CD4-positive, alpha-beta T cell treated with Interleukin-6 at 100 ng/mL for 8 hours (primary cell): ENCODE measurements at regions not wholly inside any gene's neighbourhood (a gene's known extent, or its start where the extent isn't known, plus 50 kb on each side); places are given as distances from the start of the nearest gene placed in this dataset.

Experiments used
- DNase-seq: peaks from one replicate; pipeline ENCODE4 v3.0.0-alpha.2; 2020; ENCODE audit warnings: mixed read lengths, low spot score

- DNase-seq = no peak
Measured at GRCh38 chr5:68452286-68452685, 236.7 kb downstream of the PIK3R1 start.

DNA sequence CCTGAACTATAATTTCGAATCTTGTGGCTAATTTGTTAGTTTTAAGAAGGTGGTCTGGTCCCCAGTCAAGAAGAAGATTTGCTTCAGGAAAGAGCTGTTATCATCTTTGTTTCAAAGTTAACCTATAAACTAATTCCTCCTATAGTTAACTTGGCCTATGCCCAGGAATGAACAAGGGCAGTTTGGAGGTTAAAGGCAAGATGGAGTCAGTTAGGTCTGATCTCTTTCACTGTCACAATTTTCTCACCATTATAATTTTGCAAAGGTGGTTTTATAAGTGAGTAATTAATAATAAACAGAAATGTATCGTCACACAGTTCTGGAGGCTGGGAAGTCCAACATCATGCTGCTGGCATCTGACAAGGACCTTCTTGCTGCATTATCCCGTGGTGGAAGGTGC, 238.6 kb downstream of the PIK3R1 start:
- DNase-seq = no peak

GRCh38 chr5:68454766-68455165, 239.2 kb downstream of the PIK3R1 start:
- no peak for DNase-seq

DNA sequence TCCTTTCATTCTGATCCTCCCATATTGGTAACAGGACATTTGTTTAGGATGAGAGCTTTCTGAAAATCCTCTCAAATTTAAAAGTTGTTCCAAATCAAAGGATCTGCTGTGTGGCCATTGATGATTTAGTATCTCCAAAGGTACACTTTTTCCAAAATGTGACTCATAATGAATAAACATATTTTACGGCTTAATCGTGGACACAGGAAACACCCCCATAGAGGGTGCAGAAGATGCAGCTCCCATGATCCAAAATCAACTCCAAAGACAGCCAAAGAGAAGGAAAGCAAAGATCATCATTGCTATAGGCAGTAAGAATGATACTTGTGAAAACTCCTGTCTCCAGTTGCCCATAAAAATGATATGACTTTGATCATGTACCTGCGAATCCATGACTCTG, 239.7 kb downstream of the PIK3R1 start:
- no peak for DNase-seq

- no peak for DNase-seq
Measured at GRCh38 chr5:68456756-68457217, 241.2 kb downstream of the PIK3R1 start.

DNA sequence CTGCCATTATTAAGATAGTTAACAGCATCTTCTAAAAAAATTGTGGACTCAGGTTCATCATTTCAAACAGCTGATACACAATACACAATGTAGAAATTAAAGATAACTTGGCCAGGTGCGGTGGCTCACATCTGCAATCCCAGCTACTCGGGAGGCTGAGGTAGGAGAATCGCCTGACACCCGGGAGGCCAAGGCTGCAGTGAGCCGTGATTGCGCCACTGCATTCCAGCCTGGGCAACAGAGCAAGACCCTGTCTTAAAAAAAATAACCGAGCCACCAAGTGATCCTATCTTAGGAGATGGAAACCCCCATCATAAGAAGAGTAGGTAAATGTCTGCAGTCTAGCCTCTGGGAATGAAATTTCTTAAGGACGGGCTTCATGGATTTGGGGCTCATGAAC, 241.7 kb downstream of the PIK3R1 start:
- DNase-seq = no peak

DNA sequence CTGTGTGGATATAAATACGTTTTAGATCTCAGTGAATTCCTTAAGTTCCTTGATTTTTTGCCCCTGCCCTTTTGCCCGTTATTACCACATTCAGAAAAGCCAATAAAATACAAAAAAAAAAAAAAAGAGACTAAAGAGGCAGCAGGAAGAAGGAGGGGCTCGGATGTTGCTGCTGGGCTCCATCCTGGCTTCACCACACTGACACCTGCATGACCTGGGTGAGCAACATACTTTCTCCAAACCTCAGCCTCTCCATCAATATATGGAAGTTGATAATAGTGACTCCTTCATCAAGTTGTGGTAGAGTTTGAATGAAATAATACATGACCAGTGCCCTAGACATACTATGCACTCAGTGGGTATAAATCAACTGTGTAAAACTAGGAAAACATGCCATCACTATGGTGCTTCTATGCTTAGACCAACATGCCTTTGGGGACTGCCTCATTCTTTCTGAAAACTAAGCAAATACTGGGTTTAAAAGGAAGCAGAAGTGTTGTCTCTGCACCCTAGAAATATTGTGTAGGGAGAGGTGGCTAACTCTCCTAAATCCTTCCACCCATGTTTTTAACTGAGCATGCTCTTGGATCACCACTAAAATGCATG, 243.0 kb downstream of the PIK3R1 start:
- peak; percentile 18 for DNase-seq

DNA sequence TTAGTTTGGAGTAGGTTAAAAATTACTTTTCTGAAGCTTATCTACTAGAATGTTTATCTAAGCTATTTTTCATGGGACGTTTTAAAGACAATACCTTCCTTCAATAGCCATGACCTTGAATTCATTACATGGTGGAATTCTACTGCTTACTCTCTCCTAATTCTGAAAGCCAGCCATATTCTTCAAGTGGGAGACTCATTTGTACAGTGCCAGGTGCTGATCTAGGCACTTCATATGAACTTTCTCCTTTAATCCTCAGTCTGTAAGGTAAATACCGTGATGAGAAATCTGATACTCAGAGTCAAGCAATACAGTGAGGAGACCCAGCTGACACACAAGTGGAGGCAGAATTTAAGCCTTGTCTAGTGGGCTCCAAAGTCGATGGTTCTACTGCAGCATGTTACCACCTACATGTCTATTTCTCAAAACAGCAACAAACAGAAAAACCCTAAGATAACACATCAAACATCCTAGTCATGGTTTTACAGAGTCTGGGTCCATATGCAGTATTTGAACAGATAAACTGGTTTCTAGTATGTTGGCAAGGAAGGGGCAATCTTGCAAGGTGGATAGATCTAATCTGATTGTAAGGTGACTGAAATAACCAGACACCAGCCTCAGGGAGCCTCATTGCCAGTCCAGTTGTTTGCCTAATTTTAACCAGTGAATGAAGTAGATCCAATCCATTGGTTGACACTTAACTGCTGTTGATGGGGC, 243.7 kb downstream of the PIK3R1 start:
- no peak for DNase-seq

- DNase-seq = no peak
Measured at GRCh38 chr5:68459810-68460139, 244.2 kb downstream of the PIK3R1 start.

- peak; percentile 62 for DNase-seq
Measured at GRCh38 chr5:68460147-68460798, 244.7 kb downstream of the PIK3R1 start.

DNA sequence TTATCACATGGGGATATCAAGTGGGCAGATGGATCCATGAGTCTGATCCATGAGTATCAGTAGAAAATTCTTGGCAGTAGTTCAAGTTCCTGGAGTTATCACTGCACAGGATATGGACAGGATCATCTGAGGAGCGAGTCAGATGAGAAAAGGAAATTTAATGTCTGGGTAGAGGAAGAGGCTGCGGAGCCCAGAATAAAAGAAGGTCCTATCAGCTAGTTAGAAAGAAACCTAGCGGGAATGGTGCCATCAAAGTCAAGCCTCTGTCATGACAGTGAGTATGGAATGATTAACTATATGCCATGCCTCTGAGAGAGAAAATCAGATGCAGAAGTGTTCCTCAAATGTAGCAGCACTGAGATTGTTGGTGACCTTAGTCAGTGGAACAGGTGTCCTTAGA, 248.1 kb downstream of the PIK3R1 start:
- DNase-seq = no peak

- peak; percentile 13 for DNase-seq
Measured at GRCh38 chr5:68464424-68464823, 248.9 kb downstream of the PIK3R1 start.

- DNase-seq = no peak
Measured at GRCh38 chr5:68465133-68465532, 249.6 kb downstream of the PIK3R1 start.

- no peak for DNase-seq
Measured at GRCh38 chr5:68465934-68466551, 250.5 kb downstream of the PIK3R1 start.

GRCh38 chr5:68467208-68467607, 251.7 kb downstream of the PIK3R1 start:
- no peak for DNase-seq

GRCh38 chr5:68467794-68468193, 252.2 kb downstream of the PIK3R1 start:
- no peak for DNase-seq

DNA sequence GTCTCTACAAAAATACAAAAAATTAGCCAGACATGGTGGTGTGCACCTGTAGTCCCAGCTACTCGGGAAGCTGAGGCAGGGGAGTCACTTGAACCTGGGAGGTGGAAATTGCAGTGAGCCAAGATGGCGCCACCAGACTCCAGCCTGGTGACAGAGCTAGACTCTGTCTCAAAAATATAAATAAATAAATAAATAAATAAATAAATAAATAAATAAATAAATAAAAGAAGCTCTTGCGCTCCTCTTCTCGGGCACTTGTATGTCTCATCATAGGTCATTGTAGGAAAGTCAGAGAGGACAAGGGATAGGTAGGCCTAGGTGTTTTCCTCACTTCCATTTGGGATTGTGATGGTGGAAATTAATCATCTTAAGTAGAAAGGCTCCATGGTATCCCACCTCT, 252.8 kb downstream of the PIK3R1 start:
- DNase-seq = no peak

GRCh38 chr5:68475476-68475983, 260.0 kb downstream of the PIK3R1 start:
- no peak for DNase-seq

GRCh38 chr5:68476854-68477253, 261.3 kb downstream of the PIK3R1 start:
- no peak for DNase-seq

GRCh38 chr5:68478301-68479095, 262.9 kb downstream of the PIK3R1 start:
- DNase-seq = no peak

DNA sequence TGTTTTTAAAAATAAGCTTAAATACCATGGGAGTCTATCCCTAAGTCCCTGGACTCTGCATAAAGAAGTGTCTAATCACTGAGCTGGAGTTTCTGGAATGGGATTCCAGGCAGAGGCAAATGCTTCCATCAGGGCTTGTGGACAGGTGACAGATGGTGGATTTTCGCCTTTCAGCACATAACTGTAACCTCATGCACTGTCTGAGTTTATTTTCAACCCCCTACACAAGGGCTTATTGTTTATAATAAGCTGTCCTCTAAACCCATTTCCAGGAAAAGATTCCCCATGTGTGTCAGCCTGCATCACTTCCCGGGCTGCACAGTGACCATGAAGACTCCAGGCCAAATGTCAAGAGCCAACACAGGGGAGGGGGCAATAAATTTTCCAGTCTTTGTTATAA, 264.0 kb downstream of the PIK3R1 start:
- no peak for DNase-seq

DNA sequence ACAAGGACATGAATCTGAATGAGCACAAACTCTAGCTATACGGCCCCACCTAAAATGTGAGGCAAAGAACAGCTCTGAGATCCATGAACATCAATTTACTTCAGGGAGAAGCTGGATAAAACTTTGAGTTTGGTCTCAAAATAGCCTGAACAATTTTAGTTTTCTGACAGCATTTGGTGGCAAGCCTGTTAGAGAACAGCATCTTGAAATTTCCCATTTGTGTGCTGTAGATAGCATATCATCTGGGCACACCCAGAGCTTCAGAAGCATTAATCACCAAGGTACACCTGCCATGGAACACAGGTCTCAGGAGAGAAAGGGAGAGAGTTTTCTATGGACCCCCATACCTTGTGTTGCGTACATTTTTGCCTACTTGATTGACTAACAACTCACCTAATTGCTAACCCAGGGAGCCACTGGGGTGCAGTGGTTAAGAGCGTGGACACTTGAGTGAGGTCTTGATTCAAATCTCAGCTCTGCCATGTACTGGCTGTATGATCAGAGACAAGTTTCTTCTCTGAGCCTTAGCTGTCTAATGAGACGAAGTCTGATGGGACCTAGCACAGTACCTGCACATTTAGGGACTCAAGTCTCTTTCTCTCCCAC, 264.9 kb downstream of the PIK3R1 start:
- DNase-seq = no peak
